ENCODE measurements at regions not wholly inside any gene's neighbourhood (a gene's known extent, or its start where the extent isn't known, plus 50 kb on each side); places are given as distances from the start of the nearest gene placed in this dataset.

- Histone ChIP-seq H3K27ac (no peak overlapping the region), H4K20me1 (ENCODE audit: insufficient read depth, poor library complexity, severe bottlenecking) (no peaks in the 10 kb centered on the region), H3K9me2 (replicated peaks; ENCODE audit: insufficient read depth) (no peaks in the 10 kb centered on the region), H3K36me3 (replicated peaks; ENCODE audit: insufficient read depth, low read depth) (no peaks in the 10 kb centered on the region), H3K4me1 (ENCODE audit: insufficient read depth) (no peaks in the 10 kb centered on the region), H3K27me3 (no peaks in the 10 kb centered on the region), H2AFZ (no peak overlapping the region), H3K4me3 (no peak overlapping the region), H3K9me3 (ENCODE audit: low read depth) (no peaks in the 10 kb centered on the region), H3K79me2 (no peaks in the 10 kb centered on the region), H3K4me2 (no peak overlapping the region)
- no peak for DNase-seq (ENCODE audit: low spot score)
- 87% methylated on average over 6 of the region's 6 CpGs for WGBS (ENCODE audit: low lambda C conversion rate, missing lambda C conversion rate)
- no peak for TF ChIP-seq EZH2phosphoT487 (IDR thresholded peaks at IDR 0.05; ENCODE audit: low read depth, severe bottlenecking, unreplicated experiment)
- TF ChIP-seq EZH2 (IDR thresholded peaks at IDR 0.05; ENCODE audit: borderline replicate concordance), result no peak
- no peak for TF ChIP-seq CTCF (IDR thresholded peaks at IDR 0.05; ENCODE audit: poor library complexity)
These were observed 176.2 kb upstream of the SHH start for GRCh38 chr7:155988416-155988815.

- Histone ChIP-seq H3K9me3 (ENCODE audit: low read depth) (no peaks in the 10 kb centered on the region), H3K36me3 (replicated peaks; ENCODE audit: insufficient read depth, low read depth) (no peaks in the 10 kb centered on the region), H3K27me3 (no peaks in the 10 kb centered on the region), H4K20me1 (ENCODE audit: insufficient read depth, poor library complexity, severe bottlenecking) (no peaks in the 10 kb centered on the region), H3K27ac (no peak overlapping the region), H2AFZ (no peak overlapping the region), H3K79me2 (no peaks in the 10 kb centered on the region), H3K4me3 (no peak overlapping the region), H3K9me2 (replicated peaks; ENCODE audit: insufficient read depth) (no peaks in the 10 kb centered on the region), H3K4me1 (ENCODE audit: insufficient read depth) (no peaks in the 10 kb centered on the region), H3K4me2 (no peak overlapping the region)
- TF ChIP-seq CTCF (IDR thresholded peaks at IDR 0.05; ENCODE audit: poor library complexity) (no peak), EZH2 (IDR thresholded peaks at IDR 0.05; ENCODE audit: borderline replicate concordance) (no peak), EZH2phosphoT487 (IDR thresholded peaks at IDR 0.05; ENCODE audit: low read depth, severe bottlenecking, unreplicated experiment) (no peak)
- WGBS (ENCODE audit: low lambda C conversion rate, missing lambda C conversion rate), result 84% methylated on average over 5 of the region's 5 CpGs
- DNase-seq (ENCODE audit: low spot score), result no peak
These were observed 175.5 kb upstream of the SHH start for GRCh38 chr7:155987681-155988235.

- H3K79me2 ChIP-seq, result no peaks in the 10 kb centered on the region
- no peak overlapping the region for H3K27ac ChIP-seq
- H3K9me2 ChIP-seq (replicated peaks; ENCODE audit: insufficient read depth), result no peaks in the 10 kb centered on the region
- no peak for DNase-seq (ENCODE audit: low spot score)
- H3K4me1 ChIP-seq (ENCODE audit: insufficient read depth), result no peaks in the 10 kb centered on the region
- H4K20me1 ChIP-seq (ENCODE audit: insufficient read depth, poor library complexity, severe bottlenecking), result no peaks in the 10 kb centered on the region
- no peaks in the 10 kb centered on the region for H3K36me3 ChIP-seq (replicated peaks; ENCODE audit: insufficient read depth, low read depth)
- no peak overlapping the region for H2AFZ ChIP-seq
- 87% methylated on average over 10 of the region's 10 CpGs for WGBS (ENCODE audit: low lambda C conversion rate, missing lambda C conversion rate)
- H3K4me3 ChIP-seq, result no peak overlapping the region
- TF ChIP-seq CTCF (IDR thresholded peaks at IDR 0.05; ENCODE audit: poor library complexity), result no peak
- no peak for TF ChIP-seq EZH2phosphoT487 (IDR thresholded peaks at IDR 0.05; ENCODE audit: low read depth, severe bottlenecking, unreplicated experiment)
- no peak for TF ChIP-seq EZH2 (IDR thresholded peaks at IDR 0.05; ENCODE audit: borderline replicate concordance)
- H3K27me3 ChIP-seq, result no peaks in the 10 kb centered on the region
- no peaks in the 10 kb centered on the region for H3K9me3 ChIP-seq (ENCODE audit: low read depth)
- no peak overlapping the region for H3K4me2 ChIP-seq
These were observed 174.4 kb upstream of the SHH start for GRCh38 chr7:155986497-155987160.

Data from hepatocyte (in vitro differentiated cells).